ENCODE measurements at regions not wholly inside any gene's neighbourhood (a gene's known extent, or its start where the extent isn't known, plus 50 kb on each side); places are given as distances from the start of the nearest gene placed in this dataset.

GRCh38 chr9:89999176-89999533, 394.3 kb downstream of the GADD45G start:
- peak; percentile 94 for DNase-seq (ENCODE audit: low read depth)
- no peak overlapping the region for H3K4me3 ChIP-seq (ENCODE audit: low read depth, low read length)
- TF ChIP-seq CTCF (IDR thresholded peaks at IDR 0.05; ENCODE audit: control insufficient read depth, extremely low read depth, insufficient read depth), result no peak

GRCh38 chr9:89999534-90000370, 394.9 kb downstream of the GADD45G start:
- DNase-seq (ENCODE audit: low read depth), result peak; percentile 92
- peak overlapping the region; percentile 12 for H3K4me3 ChIP-seq (ENCODE audit: low read depth, low read length)
- 0 out of 2 replicates have a peak, but pooled peaks have one; percentile 0 for TF ChIP-seq CTCF (IDR thresholded peaks at IDR 0.05; ENCODE audit: control insufficient read depth, extremely low read depth, insufficient read depth)

GRCh38 chr9:90000925-90001324, 396.1 kb downstream of the GADD45G start:
- H3K4me3 ChIP-seq (ENCODE audit: low read depth, low read length), result no peak overlapping the region
- TF ChIP-seq CTCF (IDR thresholded peaks at IDR 0.05; ENCODE audit: control insufficient read depth, extremely low read depth, insufficient read depth), result no peak
- DNase-seq (ENCODE audit: low read depth), result no peak

GRCh38 chr9:90001747-90002146, 396.9 kb downstream of the GADD45G start:
- TF ChIP-seq CTCF (IDR thresholded peaks at IDR 0.05; ENCODE audit: control insufficient read depth, extremely low read depth, insufficient read depth), result no peak
- no peak for DNase-seq (ENCODE audit: low read depth)
- no peak overlapping the region for H3K4me3 ChIP-seq (ENCODE audit: low read depth, low read length)

- no peak for TF ChIP-seq CTCF (IDR thresholded peaks at IDR 0.05; ENCODE audit: control insufficient read depth, extremely low read depth, insufficient read depth)
- DNase-seq (ENCODE audit: low read depth), result peak; percentile 72
- H3K4me3 ChIP-seq (ENCODE audit: low read depth, low read length), result no peak overlapping the region
Measured at GRCh38 chr9:90002397-90003271, 397.8 kb downstream of the GADD45G start.

- no peak for TF ChIP-seq CTCF (IDR thresholded peaks at IDR 0.05; ENCODE audit: control insufficient read depth, extremely low read depth, insufficient read depth)
- H3K4me3 ChIP-seq (ENCODE audit: low read depth, low read length), result no peak overlapping the region
- no peak for DNase-seq (ENCODE audit: low read depth)
Measured at GRCh38 chr9:90005388-90005787, 400.6 kb downstream of the GADD45G start.
